B cell (primary cell): ENCODE measurements at regions not wholly inside any gene's neighbourhood (a gene's known extent, or its start where the extent isn't known, plus 50 kb on each side); places are given as distances from the start of the nearest gene placed in this dataset.

Source experiments
- CTCF ChIP-seq: fragments of 200-600 bp; IDR thresholded peaks from one replicate; pipeline ENCODE4 v1.8.0; 2022; ENCODE audit warnings: antibody characterized with exemption, mild to moderate bottlenecking
- EZH2 ChIP-seq: IDR thresholded peaks from 2 replicates; pipeline ENCODE4 v1.6.1; 2012; ENCODE audit warnings: borderline replicate concordance, low read depth, mild to moderate bottlenecking, moderate library complexity, low read length; ENCODE audit not compliant: insufficient read depth, poor library complexity, severe bottlenecking

GRCh38 chr21:35838350-35838749 is 222.0 kb downstream of the SETD4 start:
- no peak for TF ChIP-seq CTCF
- TF ChIP-seq EZH2, result no peak
